Pulmonary artery endothelial cell (primary cell): ENCODE measurements at regions not wholly inside any gene's neighbourhood (a gene's known extent, or its start where the extent isn't known, plus 50 kb on each side); places are given as distances from the start of the nearest gene placed in this dataset.
"Not testable (repeated sequence)": the region's sequence is repeated elsewhere in the genome, so short reads cannot be mapped to it uniquely, and the experiment has no call there.

Experiments
- DNase-seq: peaks from one replicate; pipeline ENCODE4 v3.0.0-alpha.2; 2011; ENCODE audit warnings: low read depth, low spot score

DNA sequence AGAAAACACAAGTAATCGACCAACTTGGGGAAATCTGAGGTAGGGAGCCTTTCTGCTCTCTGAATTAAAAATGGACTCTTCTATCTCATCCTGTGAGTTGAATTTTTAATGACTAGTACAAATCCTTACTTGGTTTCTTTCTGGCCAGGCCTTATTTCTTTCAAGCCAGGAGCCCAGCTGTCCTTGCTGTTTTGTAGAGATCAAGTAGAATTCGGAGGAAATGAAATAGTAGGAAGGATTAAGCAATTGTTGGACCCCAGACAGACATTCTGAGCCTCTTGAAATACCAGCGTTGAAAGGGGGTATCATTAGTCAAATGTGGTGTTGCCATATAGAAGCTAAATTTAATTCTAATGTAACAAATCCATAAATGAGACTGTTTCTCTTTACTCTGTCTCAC lies 53.7 kb upstream of the SMIM15 start:
- DNase-seq, result no peak

GRCh38 chr5:61216741-61217140 lies 54.5 kb upstream of the SMIM15 start:
- DNase-seq, result no peak

DNA sequence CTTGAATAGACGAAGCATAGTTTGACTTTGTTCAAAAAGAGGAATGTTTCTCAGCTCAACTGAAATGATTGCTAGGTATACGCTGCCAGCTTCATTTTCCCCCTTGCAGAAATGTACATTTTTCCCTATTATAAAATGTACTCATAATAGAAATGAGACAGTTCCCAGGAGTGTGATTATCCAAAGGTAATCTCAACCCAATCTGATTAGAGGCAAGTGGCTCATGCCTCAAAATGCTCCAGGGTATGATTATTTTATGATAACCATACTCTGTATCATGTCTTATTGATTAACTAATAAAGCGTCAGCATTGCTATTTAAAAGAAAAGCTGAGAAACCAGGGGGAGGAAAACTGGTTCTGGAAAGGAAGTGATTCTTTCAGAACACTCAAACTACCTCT lies 54.9 kb upstream of the SMIM15 start:
- no peak for DNase-seq

- DNase-seq, result no peak
Observed at GRCh38 chr5:61228229-61228628, 66.0 kb upstream of the SMIM15 start.

GRCh38 chr5:61228691-61229280 lies 66.5 kb upstream of the SMIM15 start:
- DNase-seq, result no peak

GRCh38 chr5:61229416-61229815 lies 67.1 kb upstream of the SMIM15 start:
- DNase-seq, result no peak

DNA sequence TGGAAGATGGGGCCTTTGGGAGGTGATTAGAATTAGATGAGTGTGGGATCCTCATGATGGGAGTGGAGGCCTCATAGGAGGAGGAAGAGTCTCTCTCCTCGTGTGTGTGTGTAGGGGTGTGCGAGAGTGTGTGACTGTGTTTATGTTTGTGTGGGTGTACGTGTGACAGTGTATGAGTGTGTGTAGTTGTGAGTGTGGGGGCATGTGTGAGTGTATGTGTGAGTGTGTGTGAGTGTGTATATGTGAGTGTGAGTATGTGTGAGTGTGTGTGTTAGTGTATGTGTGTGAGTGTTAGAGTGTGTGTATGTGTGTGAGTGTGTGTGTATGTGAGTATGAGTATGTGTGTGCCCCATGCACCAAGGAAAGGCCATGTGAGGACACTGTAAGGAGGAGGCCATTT lies 68.2 kb upstream of the SMIM15 start:
- no peak for DNase-seq

DNA sequence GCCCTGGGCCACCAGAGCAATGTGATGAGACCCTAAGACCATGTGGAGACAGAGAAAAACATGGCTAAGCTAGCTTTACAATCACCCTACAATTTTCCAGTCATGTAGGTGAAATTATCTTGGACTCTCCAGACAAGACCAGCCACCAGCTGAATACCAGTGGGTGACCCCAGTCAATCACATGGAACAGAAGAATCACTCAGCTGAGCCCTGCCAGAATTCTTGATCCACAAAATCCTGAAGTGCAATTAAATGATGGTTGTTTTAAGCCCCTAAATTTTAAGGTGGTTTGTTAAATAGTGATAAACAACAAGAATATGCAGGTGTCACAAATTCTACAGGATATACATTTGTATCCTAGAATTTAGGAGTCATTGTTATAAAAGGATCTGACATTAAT lies 69.5 kb upstream of the SMIM15 start:
- DNase-seq, result no peak

DNA sequence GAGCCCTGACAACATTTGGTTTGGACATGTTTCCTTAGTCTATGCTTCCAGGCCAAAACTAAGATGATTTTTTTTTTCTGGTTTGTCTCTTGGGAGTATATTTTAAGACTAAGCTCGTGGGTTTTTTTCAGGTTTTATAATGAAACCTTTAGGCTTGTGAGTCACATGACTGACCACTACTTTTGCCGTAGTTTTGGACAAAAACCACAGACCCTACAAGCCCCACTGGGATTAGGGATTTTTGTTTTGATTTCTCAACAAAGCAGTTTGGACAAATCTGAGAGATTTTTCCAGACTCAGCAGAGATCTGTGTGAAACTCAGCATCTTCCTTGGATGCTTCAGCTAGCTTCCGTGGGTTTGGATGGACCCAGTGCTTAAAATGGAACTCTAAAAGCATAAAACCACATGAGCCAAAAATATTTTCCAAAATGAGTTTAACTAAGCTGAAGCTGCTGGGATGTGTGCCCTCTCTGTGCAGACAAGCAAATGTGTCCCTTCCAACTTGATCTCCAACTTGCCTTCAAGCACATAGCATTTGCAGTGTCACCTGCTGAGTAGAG lies 70.3 kb upstream of the SMIM15 start:
- DNase-seq, result no peak

DNA sequence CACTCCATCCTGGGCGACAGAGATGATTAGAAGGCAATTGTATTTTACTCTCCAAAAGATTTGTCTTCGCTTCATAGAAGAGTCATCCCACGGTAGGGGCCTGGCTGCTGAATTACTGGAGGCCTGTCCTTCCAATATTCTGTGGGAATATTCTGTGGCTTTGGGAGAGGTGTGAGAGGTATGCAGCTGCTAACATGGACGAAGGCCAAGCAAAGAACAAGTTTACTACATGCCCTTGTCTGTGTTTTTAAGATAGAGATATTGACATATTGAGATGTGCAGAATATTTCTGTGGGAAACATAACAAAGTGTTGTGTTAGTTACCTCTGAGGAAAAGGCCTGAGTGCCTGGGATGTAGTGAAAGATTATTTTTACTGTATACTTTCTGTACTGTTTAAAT lies 71.8 kb upstream of the SMIM15 start:
- DNase-seq, result no peak

GRCh38 chr5:61236715-61237114 lies 74.4 kb upstream of the SMIM15 start:
- DNase-seq, result not testable (repeated sequence)

DNA sequence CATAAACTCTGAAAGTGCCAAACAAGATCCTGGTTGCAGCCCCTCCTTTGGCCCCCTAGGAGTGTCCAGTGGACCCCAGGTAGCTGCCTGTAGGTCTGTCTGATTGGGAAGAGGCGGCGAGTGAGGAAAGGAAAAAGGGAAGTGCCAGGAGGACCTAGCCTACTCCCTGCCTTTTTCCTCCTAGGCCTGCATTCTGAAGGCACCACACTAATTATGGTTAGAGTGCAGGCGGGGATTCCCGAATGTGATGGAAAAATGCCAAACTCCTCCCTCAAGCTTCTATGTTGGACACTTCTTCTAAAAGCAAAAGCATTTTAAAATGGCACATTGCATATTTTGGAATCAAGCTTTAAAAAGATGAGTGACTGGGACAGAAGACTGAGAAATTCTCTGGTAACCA lies 83.2 kb upstream of the SMIM15 start:
- DNase-seq, result no peak

DNA sequence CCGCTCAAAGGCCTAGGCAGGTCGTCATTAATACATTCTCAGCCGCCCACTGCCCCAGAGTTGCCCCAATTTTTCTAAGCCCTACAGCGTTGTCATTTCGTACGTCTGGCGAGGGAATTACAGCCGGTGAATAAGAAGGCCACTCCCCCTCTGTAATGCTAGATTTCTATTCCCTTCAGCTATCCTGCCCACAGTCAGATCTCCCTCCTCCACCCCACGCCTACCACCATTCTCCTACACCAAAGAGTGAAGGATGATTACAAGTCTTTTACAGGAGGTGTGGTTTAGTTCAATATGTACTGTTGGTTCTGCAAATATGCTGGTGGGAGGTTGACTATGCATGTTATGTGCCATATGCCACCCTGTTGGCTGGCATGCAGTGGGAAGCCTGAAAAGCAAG lies 83.7 kb upstream of the SMIM15 start:
- no peak for DNase-seq

DNA sequence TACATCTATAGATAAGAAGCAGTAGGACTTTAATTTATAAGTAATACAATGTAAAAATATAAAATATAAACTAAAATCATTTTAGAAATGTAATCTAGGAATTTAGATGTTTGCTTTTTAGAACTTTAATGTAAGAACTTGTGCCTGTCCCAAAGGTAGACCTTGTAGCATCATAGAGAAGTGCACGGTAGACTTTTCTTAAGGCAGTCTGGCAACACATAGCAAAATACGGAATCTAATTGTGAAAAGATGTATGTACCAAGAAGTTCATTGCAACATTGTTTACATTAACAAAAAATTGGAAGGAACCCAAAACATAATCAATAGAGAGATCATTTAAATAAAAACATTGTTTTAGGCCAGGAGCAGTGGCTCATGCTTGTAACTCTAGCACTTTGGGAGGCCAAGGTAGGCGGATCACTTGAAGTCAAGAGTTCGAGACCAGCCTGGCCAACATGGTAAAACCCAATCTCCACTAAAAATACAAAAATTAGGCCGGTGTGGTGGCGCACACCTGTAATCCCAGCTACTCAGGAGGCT lies 84.6 kb upstream of the SMIM15 start:
- DNase-seq, result no peak

DNA sequence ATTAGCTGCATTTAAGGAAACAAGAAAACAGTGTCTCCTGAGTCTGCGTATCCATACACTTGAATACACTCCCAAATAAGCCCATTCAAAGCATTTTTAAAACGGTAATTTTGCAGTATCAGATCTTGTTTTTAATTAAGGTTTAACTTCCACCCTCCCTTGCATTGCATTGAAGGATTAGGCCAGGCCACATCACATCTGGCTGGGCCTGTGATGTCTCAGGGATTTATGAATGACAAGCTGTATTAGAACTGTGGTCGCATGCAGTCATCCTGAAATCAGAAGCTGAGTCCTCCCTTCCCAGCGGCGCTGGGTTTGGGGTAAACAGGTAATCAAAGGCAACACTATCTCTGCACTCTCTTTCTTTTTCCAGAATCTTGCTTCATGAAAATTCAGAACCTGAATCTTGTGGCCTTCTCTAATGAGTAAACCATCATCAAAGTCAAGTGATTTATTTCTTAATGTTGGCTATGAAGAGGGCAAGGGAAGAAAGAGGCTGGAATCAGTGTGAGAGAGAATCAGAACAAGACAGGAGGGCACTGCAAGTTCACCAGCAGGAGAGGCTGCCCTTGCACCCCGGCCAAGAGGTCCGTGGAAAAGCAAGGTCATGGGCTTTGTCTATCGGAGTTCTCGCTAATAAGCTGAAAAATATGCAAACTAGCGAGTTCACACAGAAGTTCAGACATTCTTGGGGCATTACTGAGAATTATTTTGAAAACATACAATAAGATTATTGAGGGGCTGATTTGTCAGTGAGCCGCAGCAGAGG lies 80.0 kb upstream of the ZSWIM6 start:
- DNase-seq, result no peak

DNA sequence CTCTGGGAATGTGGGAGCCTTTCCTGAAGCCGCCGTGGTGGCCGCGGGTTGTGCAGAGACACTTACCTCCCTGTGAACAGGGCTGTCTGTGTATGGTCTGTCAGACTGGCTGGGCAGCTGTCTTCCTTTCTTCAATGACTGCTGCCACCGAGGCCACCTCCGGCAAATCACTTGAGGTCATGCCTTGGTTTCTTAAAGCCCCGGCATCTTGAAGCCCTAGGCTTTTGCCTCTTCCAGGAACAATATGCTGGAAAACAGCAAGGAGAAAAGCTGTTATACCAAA lies 79.5 kb upstream of the ZSWIM6 start:
- DNase-seq, result no peak

DNA sequence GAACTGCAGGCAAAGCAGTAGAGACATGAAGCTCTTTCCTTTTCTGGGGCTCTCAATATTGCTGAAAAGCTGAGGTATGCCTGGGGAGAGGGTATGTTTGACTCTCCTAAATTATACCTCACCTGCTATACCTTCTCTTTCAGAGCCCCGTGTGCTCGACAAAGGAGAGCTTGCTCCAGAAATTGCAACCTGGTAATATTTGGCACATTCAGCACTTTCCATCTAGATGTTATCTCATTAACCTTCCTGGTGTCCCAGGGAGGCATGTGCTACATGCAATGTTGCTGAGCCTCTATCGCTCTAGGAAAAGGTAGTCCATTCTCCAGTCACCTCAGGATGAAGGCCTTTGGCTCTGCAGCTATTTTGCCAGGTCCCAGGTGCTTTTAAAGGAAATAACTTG lies 78.5 kb upstream of the ZSWIM6 start:
- DNase-seq, result no peak

GRCh38 chr5:61254969-61255555 lies 77.0 kb upstream of the ZSWIM6 start:
- DNase-seq, result no peak

GRCh38 chr5:61256474-61256873 lies 75.6 kb upstream of the ZSWIM6 start:
- DNase-seq, result no peak

- DNase-seq, result no peak
Observed at GRCh38 chr5:61257421-61257820, 74.6 kb upstream of the ZSWIM6 start.

- DNase-seq, result no peak
Observed at GRCh38 chr5:61261136-61261535, 70.9 kb upstream of the ZSWIM6 start.

- no peak for DNase-seq
Observed at GRCh38 chr5:61262080-61262479, 70.0 kb upstream of the ZSWIM6 start.

DNA sequence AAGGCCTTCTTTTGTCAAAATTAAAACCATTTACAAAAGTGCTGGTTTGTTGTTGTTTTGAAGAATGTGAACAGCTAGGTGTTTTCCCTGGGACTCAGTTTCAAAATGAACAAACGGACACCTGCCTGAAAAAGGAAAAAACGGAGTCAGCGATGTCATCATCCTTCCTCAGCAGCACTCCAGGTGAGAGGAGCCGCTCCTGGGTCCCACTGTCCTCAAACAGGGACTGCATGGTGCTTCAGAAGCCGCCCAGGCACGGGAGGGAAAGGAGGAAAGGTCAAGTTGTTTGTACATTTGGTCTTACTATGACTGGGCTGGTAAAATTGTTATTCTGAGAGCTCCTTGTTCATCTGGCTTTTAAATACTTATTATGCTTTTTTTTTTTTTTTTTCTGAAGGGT lies 69.0 kb upstream of the ZSWIM6 start:
- no peak for DNase-seq
